ENCODE measurements at regions not wholly inside any gene's neighbourhood (a gene's known extent, or its start where the extent isn't known, plus 50 kb on each side); places are given as distances from the start of the nearest gene placed in this dataset.

- H3K9me3 ChIP-seq (ENCODE audit: control insufficient read depth, low read depth, low read length) = no peaks in the 10 kb centered on the region
- no peak overlapping the region for H3K4me3 ChIP-seq (ENCODE audit: low read length)
- no peaks in the 10 kb centered on the region for H3K4me1 ChIP-seq (ENCODE audit: control insufficient read depth, low read depth, low read length)
- H3K27me3 ChIP-seq (ENCODE audit: control insufficient read depth, insufficient read depth, low read length) = no peaks in the 10 kb centered on the region
- H3K36me3 ChIP-seq (ENCODE audit: control insufficient read depth, low read depth, low read length) = no peaks in the 10 kb centered on the region
- H3K9ac ChIP-seq (ENCODE audit: low read length) = no peak overlapping the region
- no peak overlapping the region for H3K27ac ChIP-seq (ENCODE audit: low read length)
Observed at GRCh38 chr3:10568549-10568948, 63.2 kb upstream of the ATP2B2 start.

- H3K27ac ChIP-seq (ENCODE audit: low read length) = no peak overlapping the region
- H3K4me3 ChIP-seq (ENCODE audit: low read length) = no peak overlapping the region
- no peaks in the 10 kb centered on the region for H3K9me3 ChIP-seq (ENCODE audit: control insufficient read depth, low read depth, low read length)
- no peaks in the 10 kb centered on the region for H3K36me3 ChIP-seq (ENCODE audit: control insufficient read depth, low read depth, low read length)
- no peak overlapping the region for H3K9ac ChIP-seq (ENCODE audit: low read length)
- no peaks in the 10 kb centered on the region for H3K4me1 ChIP-seq (ENCODE audit: control insufficient read depth, low read depth, low read length)
- H3K27me3 ChIP-seq (ENCODE audit: control insufficient read depth, insufficient read depth, low read length) = no peaks in the 10 kb centered on the region
Observed at GRCh38 chr3:10570196-10570946, 65.0 kb upstream of the ATP2B2 start.

- no peaks in the 10 kb centered on the region for H3K27me3 ChIP-seq (ENCODE audit: control insufficient read depth, insufficient read depth, low read length)
Observed at GRCh38 chr3:10574101-10574620, 68.8 kb upstream of the ATP2B2 start.

GRCh38 chr3:10575601-10576160, 70.3 kb upstream of the ATP2B2 start:
- Histone ChIP-seq H3K27me3 (ENCODE audit: control insufficient read depth, insufficient read depth, low read length) (no peaks in the 10 kb centered on the region), H3K4me3 (ENCODE audit: low read length) (no peak overlapping the region)

More at GRCh38 chr3:10574101-10574620, 68.8 kb upstream of the ATP2B2 start:
- Histone ChIP-seq H3K9me3 (ENCODE audit: control insufficient read depth, low read depth, low read length) (no peaks in the 10 kb centered on the region), H3K36me3 (ENCODE audit: control insufficient read depth, low read depth, low read length) (no peaks in the 10 kb centered on the region), H3K4me1 (ENCODE audit: control insufficient read depth, low read depth, low read length) (no peaks in the 10 kb centered on the region), H3K9ac (ENCODE audit: low read length) (no peak overlapping the region), H3K27ac (ENCODE audit: low read length) (no peak overlapping the region), H3K4me3 (ENCODE audit: low read length) (no peak overlapping the region)

GRCh38 chr3:10577486-10577885, 72.1 kb upstream of the ATP2B2 start:
- Histone ChIP-seq H3K27ac (ENCODE audit: low read length) (no peak overlapping the region), H3K27me3 (ENCODE audit: control insufficient read depth, insufficient read depth, low read length) (no peaks in the 10 kb centered on the region), H3K9me3 (ENCODE audit: control insufficient read depth, low read depth, low read length) (no peaks in the 10 kb centered on the region), H3K9ac (ENCODE audit: low read length) (no peak overlapping the region), H3K36me3 (ENCODE audit: control insufficient read depth, low read depth, low read length) (no peaks in the 10 kb centered on the region), H3K4me3 (ENCODE audit: low read length) (no peak overlapping the region), H3K4me1 (ENCODE audit: control insufficient read depth, low read depth, low read length) (no peaks in the 10 kb centered on the region)

More at GRCh38 chr3:10575601-10576160, 70.3 kb upstream of the ATP2B2 start:
- Histone ChIP-seq H3K9ac (ENCODE audit: low read length) (no peak overlapping the region), H3K4me1 (ENCODE audit: control insufficient read depth, low read depth, low read length) (no peaks in the 10 kb centered on the region), H3K27ac (ENCODE audit: low read length) (no peak overlapping the region), H3K9me3 (ENCODE audit: control insufficient read depth, low read depth, low read length) (no peaks in the 10 kb centered on the region), H3K36me3 (ENCODE audit: control insufficient read depth, low read depth, low read length) (no peaks in the 10 kb centered on the region)

GRCh38 chr3:10580426-10580825, 75.0 kb upstream of the ATP2B2 start:
- no peak overlapping the region for H3K27ac ChIP-seq (ENCODE audit: low read length)
- H3K9ac ChIP-seq (ENCODE audit: low read length) = no peak overlapping the region
- no peaks in the 10 kb centered on the region for H3K9me3 ChIP-seq (ENCODE audit: control insufficient read depth, low read depth, low read length)
- H3K4me3 ChIP-seq (ENCODE audit: low read length) = no peak overlapping the region
- no peaks in the 10 kb centered on the region for H3K27me3 ChIP-seq (ENCODE audit: control insufficient read depth, insufficient read depth, low read length)
- no peaks in the 10 kb centered on the region for H3K4me1 ChIP-seq (ENCODE audit: control insufficient read depth, low read depth, low read length)
- no peaks in the 10 kb centered on the region for H3K36me3 ChIP-seq (ENCODE audit: control insufficient read depth, low read depth, low read length)

- no peak overlapping the region for H3K9ac ChIP-seq (ENCODE audit: low read length)
- H3K27ac ChIP-seq (ENCODE audit: low read length) = no peak overlapping the region
- no peak overlapping the region for H3K4me3 ChIP-seq (ENCODE audit: low read length)
- no peaks in the 10 kb centered on the region for H3K4me1 ChIP-seq (ENCODE audit: control insufficient read depth, low read depth, low read length)
- no peaks in the 10 kb centered on the region for H3K27me3 ChIP-seq (ENCODE audit: control insufficient read depth, insufficient read depth, low read length)
- no peaks in the 10 kb centered on the region for H3K9me3 ChIP-seq (ENCODE audit: control insufficient read depth, low read depth, low read length)
- H3K36me3 ChIP-seq (ENCODE audit: control insufficient read depth, low read depth, low read length) = no peaks in the 10 kb centered on the region
Observed at GRCh38 chr3:10581251-10581650, 75.9 kb upstream of the ATP2B2 start.

- no peaks in the 10 kb centered on the region for H3K9me3 ChIP-seq (ENCODE audit: control insufficient read depth, low read depth, low read length)
- H3K27ac ChIP-seq (ENCODE audit: low read length) = no peak overlapping the region
- no peaks in the 10 kb centered on the region for H3K36me3 ChIP-seq (ENCODE audit: control insufficient read depth, low read depth, low read length)
- H3K9ac ChIP-seq (ENCODE audit: low read length) = no peak overlapping the region
- H3K4me1 ChIP-seq (ENCODE audit: control insufficient read depth, low read depth, low read length) = no peaks in the 10 kb centered on the region
- no peaks in the 10 kb centered on the region for H3K27me3 ChIP-seq (ENCODE audit: control insufficient read depth, insufficient read depth, low read length)
- no peak overlapping the region for H3K4me3 ChIP-seq (ENCODE audit: low read length)
Observed at GRCh38 chr3:10581716-10582115, 76.3 kb upstream of the ATP2B2 start.

GRCh38 chr3:10582733-10583132, 77.3 kb upstream of the ATP2B2 start:
- Histone ChIP-seq H3K36me3 (ENCODE audit: control insufficient read depth, low read depth, low read length) (no peaks in the 10 kb centered on the region), H3K9ac (ENCODE audit: low read length) (no peak overlapping the region), H3K4me3 (ENCODE audit: low read length) (no peak overlapping the region), H3K27ac (ENCODE audit: low read length) (no peak overlapping the region), H3K9me3 (ENCODE audit: control insufficient read depth, low read depth, low read length) (no peaks in the 10 kb centered on the region), H3K27me3 (ENCODE audit: control insufficient read depth, insufficient read depth, low read length) (no peaks in the 10 kb centered on the region), H3K4me1 (ENCODE audit: control insufficient read depth, low read depth, low read length) (no peaks in the 10 kb centered on the region)

GRCh38 chr3:10583798-10584708, 78.7 kb upstream of the ATP2B2 start:
- Histone ChIP-seq H3K36me3 (ENCODE audit: control insufficient read depth, low read depth, low read length) (no peaks in the 10 kb centered on the region), H3K4me1 (ENCODE audit: control insufficient read depth, low read depth, low read length) (no peaks in the 10 kb centered on the region), H3K9me3 (ENCODE audit: control insufficient read depth, low read depth, low read length) (no peaks in the 10 kb centered on the region), H3K27ac (ENCODE audit: low read length) (no peak overlapping the region), H3K27me3 (ENCODE audit: control insufficient read depth, insufficient read depth, low read length) (no peaks in the 10 kb centered on the region), H3K4me3 (ENCODE audit: low read length) (no peak overlapping the region), H3K9ac (ENCODE audit: low read length) (no peak overlapping the region)

- no peak overlapping the region for H3K9ac ChIP-seq (ENCODE audit: low read length)
- no peaks in the 10 kb centered on the region for H3K27me3 ChIP-seq (ENCODE audit: control insufficient read depth, insufficient read depth, low read length)
- H3K9me3 ChIP-seq (ENCODE audit: control insufficient read depth, low read depth, low read length) = no peaks in the 10 kb centered on the region
- H3K36me3 ChIP-seq (ENCODE audit: control insufficient read depth, low read depth, low read length) = no peaks in the 10 kb centered on the region
- no peak overlapping the region for H3K27ac ChIP-seq (ENCODE audit: low read length)
- no peak overlapping the region for H3K4me3 ChIP-seq (ENCODE audit: low read length)
- no peaks in the 10 kb centered on the region for H3K4me1 ChIP-seq (ENCODE audit: control insufficient read depth, low read depth, low read length)
Observed at GRCh38 chr3:10585945-10586344, 80.6 kb upstream of the ATP2B2 start.
